SK-N-SH treated with all-trans-retinoic acid at 6 μM for 48 hours (cell line): ENCODE measurements at regions not wholly inside any gene's neighbourhood (a gene's known extent, or its start where the extent isn't known, plus 50 kb on each side); places are given as distances from the start of the nearest gene placed in this dataset.
"Not testable (repeated sequence)": the region's sequence is repeated elsewhere in the genome, so short reads cannot be mapped to it uniquely, and the experiment has no call there.

Source experiments
- BACH2 ChIP-seq: fragments of 250-450 bp; sonication (Bioruptor Pico); IDR thresholded peaks from 2 replicates; pipeline ENCODE4 v1.9.0; 2021; ENCODE audit warnings: mild to moderate bottlenecking, borderline replicate concordance
- CREB5 ChIP-seq: fragments of 250-450 bp; sonication (Bioruptor Pico); IDR thresholded peaks from 2 replicates; pipeline ENCODE4 v1.5.1; 2020; ENCODE audit warnings: low read depth, mild to moderate bottlenecking, moderate library complexity
- CSRNP3 ChIP-seq: fragments of 250-450 bp; sonication (Bioruptor Pico); IDR thresholded peaks from 2 replicates; pipeline ENCODE4 v1.5.1; 2021; ENCODE audit warnings: mild to moderate bottlenecking, moderate library complexity
- ISL1 ChIP-seq: fragments of 250-450 bp; sonication (Bioruptor Pico); IDR thresholded peaks from 2 replicates; pipeline ENCODE4 v2.1.2; 2022; ENCODE audit warnings: mild to moderate bottlenecking, moderate library complexity
- PATZ1 ChIP-seq: fragments of 250-450 bp; sonication (Bioruptor Pico); IDR thresholded peaks from 2 replicates; pipeline ENCODE4 v1.8.0; 2020; ENCODE audit warnings: mild to moderate bottlenecking, moderate library complexity, borderline replicate concordance
- RARB ChIP-seq: fragments of 250-450 bp; sonication (Bioruptor Pico); IDR thresholded peaks from 2 replicates; pipeline ENCODE4 v1.8.0; 2021; ENCODE audit warnings: mild to moderate bottlenecking, moderate library complexity
- TCF4 ChIP-seq: fragments of 250-450 bp; sonication (Bioruptor Pico); IDR thresholded peaks from 2 replicates; pipeline ENCODE4 v1.8.0; 2021; ENCODE audit warnings: mild to moderate bottlenecking, moderate library complexity, borderline replicate concordance
- TOX ChIP-seq: fragments of 250-450 bp; sonication (Bioruptor Pico); IDR thresholded peaks from 2 replicates; pipeline ENCODE4 v1.8.0; 2021; ENCODE audit warnings: mild to moderate bottlenecking, moderate library complexity, borderline replicate concordance
- ZFP3 ChIP-seq: fragments of 250-450 bp; sonication (Bioruptor Pico); IDR thresholded peaks from 2 replicates; pipeline ENCODE4 v1.5.0; 2020; ENCODE audit warnings: mild to moderate bottlenecking, moderate library complexity
- ZFP30 ChIP-seq: fragments of 450-650 bp; formaldehyde crosslinking; IDR thresholded peaks from 2 replicates; pipeline ENCODE4 v1.5.0; 2022; ENCODE audit warnings: mild to moderate bottlenecking, moderate library complexity
- ZNF70 ChIP-seq: fragments of 450-650 bp; formaldehyde crosslinking; IDR thresholded peaks from 2 replicates; pipeline ENCODE4 v1.5.0; 2020; ENCODE audit warnings: mild to moderate bottlenecking, moderate library complexity
- ZNF8 ChIP-seq: fragments of 450-650 bp; formaldehyde crosslinking; IDR thresholded peaks from 2 replicates; pipeline ENCODE4 v1.5.0; 2020; ENCODE audit warnings: mild to moderate bottlenecking, moderate library complexity

- TF ChIP-seq ZNF70 (CRISPR knock-in tag); ZNF8 (CRISPR knock-in tag); ISL1 (CRISPR knock-in tag); ZFP30; ZFP3 (CRISPR knock-in tag); RARB (CRISPR knock-in tag); CSRNP3; TOX; CREB5 (CRISPR knock-in tag); PATZ1 (CRISPR knock-in tag); BACH2 (CRISPR knock-in tag); TCF4 (CRISPR knock-in tag): not testable (repeated sequence)
These were observed 197.8 kb upstream of the TP53TG3 start for GRCh38 chr16:32873783-32874182.
